ENCODE measurements at regions not wholly inside any gene's neighbourhood (a gene's known extent, or its start where the extent isn't known, plus 50 kb on each side); places are given as distances from the start of the nearest gene placed in this dataset.

DNA sequence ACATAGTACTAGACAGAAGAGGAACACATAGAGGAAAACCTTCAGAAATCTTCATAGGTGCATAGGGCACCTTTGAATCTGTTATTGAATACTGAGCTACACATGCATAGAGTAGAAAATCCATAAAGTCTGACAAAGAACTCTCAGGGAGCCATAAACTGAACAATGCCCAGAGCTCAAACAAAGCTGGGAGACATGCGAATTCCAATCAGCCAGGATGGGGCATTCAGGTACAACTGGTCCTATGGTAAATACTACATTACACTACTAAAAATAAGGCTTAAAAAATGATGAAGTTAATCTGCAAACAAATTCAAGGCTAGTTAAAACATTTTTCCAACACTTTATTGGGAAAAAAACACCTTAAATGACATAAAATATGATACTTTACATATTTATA is 259.7 kb downstream of the DIO2 start:
- Histone ChIP-seq H3K4me2 (ENCODE audit: low read length) (no peak overlapping the region), H3K9me3 (ENCODE audit: low read length) (no peaks in the 10 kb centered on the region), H3K9me2 (ENCODE audit: insufficient read depth, low read length) (no peaks in the 10 kb centered on the region), H3K4me3 (ENCODE audit: low read depth, low read length, poor library complexity, severe bottlenecking) (no peak overlapping the region), H4K20me1 (ENCODE audit: insufficient read depth, low read length) (no peaks in the 10 kb centered on the region), H3K4me1 (ENCODE audit: insufficient read depth, low read length, poor library complexity, severe bottlenecking) (no peaks in the 10 kb centered on the region), H2AFZ (ENCODE audit: low read length) (no peak overlapping the region), H3K27ac (ENCODE audit: low read depth, low read length, poor library complexity, severe bottlenecking) (no peak overlapping the region), H3K79me2 (ENCODE audit: insufficient read depth, low read depth, low read length) (no peaks in the 10 kb centered on the region), H3K36me3 (ENCODE audit: insufficient read depth, low read length) (no peaks in the 10 kb centered on the region)
- no TSS peak for BruUV-seq (replicated peaks)
- intact Hi-C loops (cut with micrococcal nuclease; ENCODE audit: unreplicated experiment) = no loop called here
- CTCF ChIA-PET (ENCODE audit: unreplicated experiment) = no interaction called here
- TF ChIP-seq, protein P1, sequence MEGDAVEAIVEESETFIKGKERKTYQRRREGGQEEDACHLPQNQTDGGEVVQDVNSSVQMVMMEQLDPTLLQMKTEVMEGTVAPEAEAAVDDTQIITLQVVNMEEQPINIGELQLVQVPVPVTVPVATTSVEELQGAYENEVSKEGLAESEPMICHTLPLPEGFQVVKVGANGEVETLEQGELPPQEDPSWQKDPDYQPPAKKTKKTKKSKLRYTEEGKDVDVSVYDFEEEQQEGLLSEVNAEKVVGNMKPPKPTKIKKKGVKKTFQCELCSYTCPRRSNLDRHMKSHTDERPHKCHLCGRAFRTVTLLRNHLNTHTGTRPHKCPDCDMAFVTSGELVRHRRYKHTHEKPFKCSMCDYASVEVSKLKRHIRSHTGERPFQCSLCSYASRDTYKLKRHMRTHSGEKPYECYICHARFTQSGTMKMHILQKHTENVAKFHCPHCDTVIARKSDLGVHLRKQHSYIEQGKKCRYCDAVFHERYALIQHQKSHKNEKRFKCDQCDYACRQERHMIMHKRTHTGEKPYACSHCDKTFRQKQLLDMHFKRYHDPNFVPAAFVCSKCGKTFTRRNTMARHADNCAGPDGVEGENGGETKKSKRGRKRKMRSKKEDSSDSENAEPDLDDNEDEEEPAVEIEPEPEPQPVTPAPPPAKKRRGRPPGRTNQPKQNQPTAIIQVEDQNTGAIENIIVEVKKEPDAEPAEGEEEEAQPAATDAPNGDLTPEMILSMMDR (conservative IDR thresholded peaks at IDR 0.05; ENCODE audit: low read length) = no peak
- no peak for TF ChIP-seq EZH2phosphoT487 (IDR thresholded peaks at IDR 0.05; ENCODE audit: borderline replicate concordance, low read depth, low read length)
- no peak for DNase-seq (ENCODE audit: low spot score)
- POLR2A ChIA-PET = no interaction called here

GRCh38 chr14:79949906-79950305 is 261.4 kb downstream of the DIO2 start:
- intact Hi-C loops (cut with micrococcal nuclease; ENCODE audit: unreplicated experiment) = no loop called here
- Histone ChIP-seq H3K36me3 (ENCODE audit: insufficient read depth, low read length) (no peaks in the 10 kb centered on the region), H3K4me1 (ENCODE audit: insufficient read depth, low read length, poor library complexity, severe bottlenecking) (no peaks in the 10 kb centered on the region), H3K9me2 (ENCODE audit: insufficient read depth, low read length) (no peaks in the 10 kb centered on the region), H3K27ac (ENCODE audit: low read depth, low read length, poor library complexity, severe bottlenecking) (no peak overlapping the region), H4K20me1 (ENCODE audit: insufficient read depth, low read length) (no peaks in the 10 kb centered on the region), H3K4me2 (ENCODE audit: low read length) (no peak overlapping the region), H3K9me3 (ENCODE audit: low read length) (no peaks in the 10 kb centered on the region), H3K4me3 (ENCODE audit: low read depth, low read length, poor library complexity, severe bottlenecking) (no peak overlapping the region), H2AFZ (ENCODE audit: low read length) (no peak overlapping the region), H3K79me2 (ENCODE audit: insufficient read depth, low read depth, low read length) (no peaks in the 10 kb centered on the region)
- TF ChIP-seq, protein P1 (conservative IDR thresholded peaks at IDR 0.05; ENCODE audit: low read length) = no peak
- TF ChIP-seq EZH2phosphoT487 (IDR thresholded peaks at IDR 0.05; ENCODE audit: borderline replicate concordance, low read depth, low read length) = no peak
- BruUV-seq (replicated peaks) = no TSS peak
- ChIA-PET CTCF (ENCODE audit: unreplicated experiment) (no interaction called here), POLR2A (interaction anchor here (0.6 to 0.7 kb wide), 2 partner anchors 44 to 313 kb away, joined by 3 read pairs; no protein-coding TSS in a partner anchor)
- no peak for DNase-seq (ENCODE audit: low spot score)

DNA sequence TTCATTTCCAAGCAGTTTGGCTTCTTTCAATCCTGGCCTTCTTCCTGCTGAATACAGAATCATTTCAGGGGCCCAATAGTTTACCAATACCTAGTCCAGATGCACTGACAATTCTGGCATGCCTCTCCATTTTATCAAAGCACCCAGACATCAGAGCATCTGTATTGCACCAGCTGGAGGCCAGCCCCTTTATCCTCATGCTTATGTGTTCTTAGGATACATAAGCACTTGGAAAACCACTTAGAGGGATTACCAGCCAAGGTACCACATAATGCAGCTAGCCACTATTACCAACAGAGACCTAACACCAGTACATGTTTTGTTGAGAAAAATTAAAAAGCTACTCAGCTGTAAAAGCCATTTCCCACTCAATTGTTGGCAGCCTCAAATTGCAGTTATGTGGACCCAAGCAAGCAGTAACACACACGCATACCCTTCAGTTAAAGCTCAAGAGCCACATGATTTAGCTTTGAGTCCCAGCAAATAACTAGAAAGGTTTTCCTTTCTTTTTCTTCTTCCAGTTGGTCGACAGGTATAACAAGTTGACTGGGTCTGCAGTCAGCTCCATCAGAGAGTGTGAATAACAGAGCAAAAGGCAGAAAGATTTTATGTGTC is 263.8 kb downstream of the DIO2 start:
- no peak for TF ChIP-seq EZH2phosphoT487 (IDR thresholded peaks at IDR 0.05; ENCODE audit: borderline replicate concordance, low read depth, low read length)
- TF ChIP-seq, protein P1 (conservative IDR thresholded peaks at IDR 0.05; ENCODE audit: low read length) = no peak
- POLR2A ChIA-PET = no interaction called here
- Histone ChIP-seq H3K79me2 (ENCODE audit: insufficient read depth, low read depth, low read length) (no peaks in the 10 kb centered on the region), H3K9me2 (ENCODE audit: insufficient read depth, low read length) (no peaks in the 10 kb centered on the region), H2AFZ (ENCODE audit: low read length) (no peak overlapping the region), H3K27ac (ENCODE audit: low read depth, low read length, poor library complexity, severe bottlenecking) (no peak overlapping the region), H3K36me3 (ENCODE audit: insufficient read depth, low read length) (no peaks in the 10 kb centered on the region), H3K4me1 (ENCODE audit: insufficient read depth, low read length, poor library complexity, severe bottlenecking) (no peaks in the 10 kb centered on the region), H3K4me3 (ENCODE audit: low read depth, low read length, poor library complexity, severe bottlenecking) (no peak overlapping the region), H4K20me1 (ENCODE audit: insufficient read depth, low read length) (no peaks in the 10 kb centered on the region), H3K4me2 (ENCODE audit: low read length) (no peak overlapping the region), H3K9me3 (ENCODE audit: low read length) (no peaks in the 10 kb centered on the region)
- no TSS peak for BruUV-seq (replicated peaks)
- no peak for DNase-seq (ENCODE audit: low spot score)
- CTCF ChIA-PET (ENCODE audit: unreplicated experiment) = no interaction called here
- intact Hi-C loops (cut with micrococcal nuclease; ENCODE audit: unreplicated experiment) = no loop called here

All from OCI-LY7 (cell line).